GM18870 (cell line): ENCODE measurements at regions not wholly inside any gene's neighbourhood (a gene's known extent, or its start where the extent isn't known, plus 50 kb on each side); places are given as distances from the start of the nearest gene placed in this dataset.

Source experiments
- ATAC-seq: cut with Tn5 transposase; IDR thresholded peaks from one replicate; pipeline ENCODE4 v1.9.1; 2021; ENCODE audit warnings: moderate library complexity; ENCODE audit not compliant: unreplicated experiment

- no peak for ATAC-seq
Observed at GRCh38 chr2:65864619-65865018, 432.2 kb upstream of the SPRED2 start.

DNA sequence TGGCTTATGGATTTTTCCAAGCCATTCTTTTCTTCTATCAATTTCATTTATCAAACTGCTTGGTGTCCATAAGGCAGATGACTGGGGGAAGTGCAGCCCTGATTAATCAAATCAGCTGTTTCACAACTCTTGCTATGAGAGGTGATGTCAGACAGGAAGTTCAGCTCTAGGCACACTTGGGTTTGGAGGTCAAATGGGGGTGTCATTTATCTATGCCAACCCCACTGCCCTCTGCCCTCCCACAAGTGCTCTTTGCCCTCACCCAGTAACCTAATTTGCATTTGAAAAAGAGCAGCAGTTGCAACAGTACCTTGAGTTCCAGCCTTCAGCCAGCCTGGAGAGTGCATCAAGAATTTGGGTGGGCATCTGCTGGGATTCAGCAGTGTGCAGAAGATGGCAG is 431.3 kb upstream of the SPRED2 start:
- no peak for ATAC-seq

DNA sequence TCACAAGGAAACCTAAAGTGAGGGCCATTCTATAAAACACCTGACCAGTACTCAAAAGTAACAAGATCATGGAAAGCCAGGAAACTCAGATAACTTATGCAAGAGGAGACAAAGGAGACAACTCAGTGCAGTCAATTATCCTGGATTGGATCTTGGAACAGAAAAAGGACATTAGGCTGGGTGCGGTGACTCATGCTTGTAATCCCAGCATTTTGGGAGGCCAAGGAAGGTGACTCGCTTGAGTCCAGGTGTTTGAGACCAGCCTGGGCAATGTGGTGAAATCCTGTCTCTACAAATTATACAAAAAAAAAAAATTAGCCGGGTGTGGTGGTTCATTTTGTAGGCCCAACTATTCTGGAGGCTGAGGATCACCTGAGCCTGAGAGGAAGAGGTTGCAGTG is 424.5 kb upstream of the SPRED2 start:
- ATAC-seq: no peak

DNA sequence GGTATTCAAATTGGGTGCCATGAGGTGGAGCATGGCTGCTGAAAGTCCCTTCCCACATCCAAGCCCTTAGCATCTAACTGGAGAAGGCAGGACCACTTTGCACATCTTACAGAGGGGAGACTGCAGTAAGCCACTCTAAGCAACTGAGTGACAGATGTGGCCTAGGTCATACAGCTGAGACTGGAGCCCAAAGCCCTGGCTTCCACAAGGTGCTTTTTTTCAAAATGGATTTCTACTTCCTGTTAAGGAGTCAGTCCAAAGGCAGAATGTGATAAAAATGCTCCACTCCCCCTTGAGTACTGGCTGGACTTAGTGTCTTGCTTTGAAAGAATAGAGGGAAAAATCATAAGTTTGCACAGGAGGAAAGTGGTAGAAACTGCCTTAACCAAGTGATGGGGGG is 424.0 kb upstream of the SPRED2 start:
- no peak for ATAC-seq

- no peak for ATAC-seq
Observed at GRCh38 chr2:65850695-65851094, 418.3 kb upstream of the SPRED2 start.

- ATAC-seq: no peak
Observed at GRCh38 chr2:65846989-65847678, 414.7 kb upstream of the SPRED2 start.

- no peak for ATAC-seq
Observed at GRCh38 chr2:65845442-65846182, 413.2 kb upstream of the SPRED2 start.

DNA sequence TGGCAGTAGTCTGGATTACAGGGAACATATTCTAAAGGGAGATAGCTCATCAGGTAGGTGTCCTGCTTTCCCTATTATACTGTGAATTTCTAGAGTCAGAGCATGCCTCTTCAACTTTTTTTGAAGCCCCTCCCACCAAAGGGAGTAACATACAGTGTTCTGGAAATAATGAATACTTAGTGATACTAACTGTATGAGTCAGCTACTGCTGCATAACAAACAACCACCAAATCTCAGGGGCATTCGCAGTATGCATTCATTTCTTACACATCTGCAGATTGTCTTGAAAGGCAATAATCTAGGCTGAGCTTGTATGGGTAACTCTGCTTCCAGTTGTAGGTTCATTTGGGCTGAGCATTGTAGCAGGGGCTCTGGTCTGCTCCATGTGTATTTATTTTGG is 409.7 kb upstream of the SPRED2 start:
- ATAC-seq: no peak

- ATAC-seq: no peak
Observed at GRCh38 chr2:65835975-65836549, 403.7 kb upstream of the SPRED2 start.

DNA sequence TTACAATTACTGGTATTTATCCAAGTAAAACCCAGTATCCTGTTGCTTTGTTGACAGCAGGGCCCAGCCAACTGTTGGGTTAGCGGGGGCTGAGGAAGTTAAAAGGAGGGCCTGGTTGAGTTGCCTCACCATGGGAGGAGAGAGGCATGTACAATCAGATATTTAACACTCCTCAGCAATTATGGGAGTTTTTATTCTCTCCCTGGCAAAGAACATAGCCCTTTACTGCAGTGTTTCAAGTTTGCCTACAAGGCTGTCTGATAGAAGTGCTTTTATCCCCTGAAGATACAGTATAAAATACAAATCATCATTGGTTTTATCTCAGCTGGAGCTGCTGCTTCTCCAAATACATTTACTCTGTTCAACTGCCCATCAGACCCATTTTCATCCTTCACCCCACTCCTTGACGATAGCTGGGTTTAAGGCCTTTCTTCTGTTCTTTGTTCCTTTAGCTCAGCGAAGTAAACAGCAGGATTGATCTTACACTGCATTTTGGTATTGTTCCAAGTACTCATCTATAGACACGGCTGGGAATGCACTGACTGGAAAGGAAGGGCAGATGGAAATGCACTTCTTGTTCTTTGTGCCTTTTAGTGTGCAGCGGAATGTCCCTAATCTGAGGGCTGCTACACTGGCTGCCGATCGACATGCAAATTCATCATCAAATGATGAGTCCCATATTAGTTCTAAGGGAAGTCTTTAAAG is 402.5 kb upstream of the SPRED2 start:
- ATAC-seq: no peak

GRCh38 chr2:65834062-65834461 is 401.7 kb upstream of the SPRED2 start:
- ATAC-seq: no peak

DNA sequence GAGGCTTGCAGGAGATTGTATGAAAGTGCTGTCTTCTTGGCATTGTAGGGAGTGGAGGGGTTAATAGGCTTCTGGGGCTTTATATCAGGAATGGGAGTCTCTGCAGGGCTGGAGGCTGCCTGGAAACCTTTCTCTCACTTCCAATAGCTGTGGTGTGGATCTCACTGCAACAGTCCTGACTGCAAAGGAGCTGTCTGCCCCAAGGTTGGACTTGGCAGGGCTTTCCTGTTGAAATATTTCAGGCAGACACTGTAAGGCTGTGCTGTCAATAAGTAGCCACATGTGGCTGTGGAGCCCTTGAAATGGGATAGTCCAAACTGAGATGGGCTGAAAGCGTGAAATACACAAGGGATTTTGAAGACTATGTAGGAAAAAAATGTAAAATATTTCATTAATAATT is 399.1 kb upstream of the SPRED2 start:
- no peak for ATAC-seq

- no peak for ATAC-seq
Observed at GRCh38 chr2:65826567-65826966, 394.2 kb upstream of the SPRED2 start.

- no peak for ATAC-seq
Observed at GRCh38 chr2:65823511-65823910, 391.1 kb upstream of the SPRED2 start.

GRCh38 chr2:65820454-65820853 is 388.1 kb upstream of the SPRED2 start:
- no peak for ATAC-seq

DNA sequence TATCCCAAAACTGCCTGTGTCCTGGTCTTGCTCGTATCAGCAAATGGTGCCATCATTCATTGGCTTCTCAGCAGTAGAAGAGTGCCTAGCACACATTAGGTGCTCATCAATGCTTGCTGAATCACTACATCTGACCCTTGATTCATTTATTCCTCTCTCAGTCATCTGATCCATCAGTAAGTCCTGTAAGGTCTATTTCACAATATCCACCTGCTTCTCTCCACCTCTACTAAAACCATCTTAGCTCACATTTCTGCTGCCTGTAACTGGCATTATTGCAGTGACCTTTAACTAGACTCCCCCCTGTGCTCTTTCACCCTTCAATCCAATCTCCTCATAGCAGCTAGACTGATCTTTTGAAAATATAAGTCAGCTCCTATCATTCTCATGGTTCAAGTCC is 387.6 kb upstream of the SPRED2 start:
- ATAC-seq: no peak

GRCh38 chr2:65818873-65819451 is 386.6 kb upstream of the SPRED2 start:
- no peak for ATAC-seq

- no peak for ATAC-seq
Observed at GRCh38 chr2:65813631-65814173, 381.3 kb upstream of the SPRED2 start.

GRCh38 chr2:65812887-65813286 is 380.5 kb upstream of the SPRED2 start:
- no peak for ATAC-seq

DNA sequence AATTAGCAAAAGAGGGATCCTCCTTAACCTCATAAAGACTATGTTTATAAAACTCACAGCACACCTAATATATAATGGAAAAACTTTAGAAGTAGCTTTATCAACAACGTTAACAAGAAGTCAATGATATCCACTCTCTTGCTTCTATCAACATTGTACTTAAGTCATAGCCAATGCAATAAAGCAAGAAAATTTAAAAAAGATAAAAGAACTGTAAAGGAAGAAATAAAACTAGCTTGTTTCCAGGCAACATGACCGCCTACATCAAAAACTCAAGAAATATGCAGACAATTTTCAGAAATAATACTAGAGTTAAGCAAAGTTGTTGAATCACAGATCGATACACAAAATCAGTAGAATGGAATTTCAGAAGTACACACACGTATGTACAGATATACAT is 375.5 kb upstream of the SPRED2 start:
- ATAC-seq: no peak

DNA sequence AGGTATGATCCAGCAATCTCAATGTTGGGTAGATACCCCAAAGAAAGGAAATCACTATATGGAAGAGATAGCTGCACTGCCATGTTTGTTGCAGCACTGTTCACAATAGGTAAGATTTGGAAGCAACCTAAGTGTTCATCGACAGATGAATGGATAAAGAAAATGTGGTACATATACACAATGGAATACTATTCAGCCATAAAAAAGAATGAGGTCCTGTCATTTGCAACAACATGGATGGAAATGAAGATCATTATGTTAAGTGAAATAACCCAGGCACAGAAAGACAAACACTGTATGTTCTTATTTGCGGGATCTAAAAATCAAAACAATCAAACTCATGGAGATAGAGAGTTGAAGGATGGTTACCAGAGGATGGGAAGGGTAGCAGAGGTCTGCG is 372.4 kb upstream of the SPRED2 start:
- no peak for ATAC-seq
